Neutrophil (primary cell): ENCODE measurements at regions not wholly inside any gene's neighbourhood (a gene's known extent, or its start where the extent isn't known, plus 50 kb on each side); places are given as distances from the start of the nearest gene placed in this dataset.
"Not testable (repeated sequence)": the region's sequence is repeated elsewhere in the genome, so short reads cannot be mapped to it uniquely, and the experiment has no call there.

Experiments used
- H3K27ac ChIP-seq: fragments of 200-600 bp; sonication (generic); 2 replicates; pipeline ENCODE4 v1.5.1; 2016; ENCODE audit warnings: mild to moderate bottlenecking, moderate library complexity
- H3K27me3 ChIP-seq: fragments of 200-600 bp; sonication (generic); 2 replicates; pipeline ENCODE4 v1.6.0; 2016; ENCODE audit warnings: mild to moderate bottlenecking
- H3K36me3 ChIP-seq: fragments of 200-600 bp; sonication (generic); 2 replicates; pipeline ENCODE4 v1.5.1; 2017
- H3K4me1 ChIP-seq, 2 experiments: fragments of 200-600 bp in 1 of 2; sonication (generic) in 1 of 2; 1 replicate in 1 of 2; 2 replicates in 1 of 2; pipeline versions ENCODE4 v1.5.1 to v1.6.1; 2013 to 2016; ENCODE audit warnings: low read depth in 1 of 2, low read length in 1 of 2, mild to moderate bottlenecking in 1 of 2, moderate library complexity in 1 of 2; ENCODE audit not compliant: control insufficient read depth in 1 of 2, insufficient read depth in 1 of 2
- H3K4me3 ChIP-seq, 2 experiments: fragments of 200-600 bp in 1 of 2; sonication (generic) in 1 of 2; 1 replicate in 1 of 2; 2 replicates in 1 of 2; pipeline ENCODE4 v1.5.1; 2013 to 2016; ENCODE audit warnings: low read depth in 1 of 2, low read length in 1 of 2, mild to moderate bottlenecking in 1 of 2, moderate library complexity in 1 of 2
- H3K9me3 ChIP-seq: fragments of 200-600 bp; sonication (generic); 2 replicates; pipeline ENCODE4 v1.5.1; 2016
- TF ChIP-seq, protein P1 (sequence below): fragments of 200-600 bp; sonication (generic); IDR thresholded peaks from 2 replicates; pipeline ENCODE4 v1.5.1; 2016; ENCODE audit warnings: antibody characterized with exemption

DNA sequence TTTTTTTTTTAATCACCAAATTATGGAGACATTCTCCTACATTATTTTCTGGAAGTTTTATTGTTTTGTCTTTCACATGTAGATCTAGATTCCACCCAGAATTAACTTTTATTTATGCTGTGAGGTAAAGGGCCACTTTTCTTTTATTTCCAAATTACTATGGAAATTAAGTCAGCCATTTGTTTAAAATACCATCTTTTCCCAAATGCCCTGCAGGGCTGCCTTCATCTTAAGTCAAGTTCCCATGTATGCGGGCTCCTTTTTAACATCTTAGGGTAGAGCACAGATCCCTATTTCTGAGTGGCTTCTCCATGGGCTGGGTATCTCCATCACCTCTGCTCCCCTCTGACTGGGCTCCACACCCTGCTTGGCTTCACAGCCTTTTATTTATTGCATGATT is 348.4 kb downstream of the SOX4 start:
- Histone ChIP-seq H3K27me3 (no peaks in the 10 kb centered on the region), H3K9me3 (no peaks in the 10 kb centered on the region), H3K4me3 (no peak overlapping the region), H3K27ac (no peak overlapping the region), H3K36me3 (no peaks in the 10 kb centered on the region), H3K4me1 (no peaks in the 10 kb centered on the region)
- TF ChIP-seq, protein P1, sequence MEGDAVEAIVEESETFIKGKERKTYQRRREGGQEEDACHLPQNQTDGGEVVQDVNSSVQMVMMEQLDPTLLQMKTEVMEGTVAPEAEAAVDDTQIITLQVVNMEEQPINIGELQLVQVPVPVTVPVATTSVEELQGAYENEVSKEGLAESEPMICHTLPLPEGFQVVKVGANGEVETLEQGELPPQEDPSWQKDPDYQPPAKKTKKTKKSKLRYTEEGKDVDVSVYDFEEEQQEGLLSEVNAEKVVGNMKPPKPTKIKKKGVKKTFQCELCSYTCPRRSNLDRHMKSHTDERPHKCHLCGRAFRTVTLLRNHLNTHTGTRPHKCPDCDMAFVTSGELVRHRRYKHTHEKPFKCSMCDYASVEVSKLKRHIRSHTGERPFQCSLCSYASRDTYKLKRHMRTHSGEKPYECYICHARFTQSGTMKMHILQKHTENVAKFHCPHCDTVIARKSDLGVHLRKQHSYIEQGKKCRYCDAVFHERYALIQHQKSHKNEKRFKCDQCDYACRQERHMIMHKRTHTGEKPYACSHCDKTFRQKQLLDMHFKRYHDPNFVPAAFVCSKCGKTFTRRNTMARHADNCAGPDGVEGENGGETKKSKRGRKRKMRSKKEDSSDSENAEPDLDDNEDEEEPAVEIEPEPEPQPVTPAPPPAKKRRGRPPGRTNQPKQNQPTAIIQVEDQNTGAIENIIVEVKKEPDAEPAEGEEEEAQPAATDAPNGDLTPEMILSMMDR, result no peak

DNA sequence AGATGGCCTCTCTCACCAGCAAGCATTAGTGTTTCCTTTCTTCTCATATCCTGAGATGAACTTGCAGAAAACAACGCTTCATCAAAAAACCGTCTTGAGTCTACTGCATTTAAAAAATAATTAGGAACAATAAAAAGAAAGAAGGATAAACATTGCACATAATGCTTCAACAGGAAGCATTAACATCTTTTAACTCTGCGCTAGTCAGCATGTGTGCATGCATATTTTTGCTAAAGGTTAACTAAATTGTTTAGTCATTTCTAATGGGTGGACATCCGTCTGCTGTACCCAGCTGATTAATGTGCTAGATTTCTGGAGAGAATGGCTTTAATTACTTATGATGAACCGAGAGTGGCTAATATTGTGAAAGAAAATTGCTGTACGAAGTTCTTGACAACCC is 349.3 kb downstream of the SOX4 start:
- H3K27ac ChIP-seq, result no peak overlapping the region
- TF ChIP-seq, protein P1, result no peak
- no peaks in the 10 kb centered on the region for H3K27me3 ChIP-seq
- H3K9me3 ChIP-seq, result no peaks in the 10 kb centered on the region
- H3K36me3 ChIP-seq, result no peaks in the 10 kb centered on the region
- no peaks in the 10 kb centered on the region for H3K4me1 ChIP-seq
- H3K4me3 ChIP-seq, result no peak overlapping the region

DNA sequence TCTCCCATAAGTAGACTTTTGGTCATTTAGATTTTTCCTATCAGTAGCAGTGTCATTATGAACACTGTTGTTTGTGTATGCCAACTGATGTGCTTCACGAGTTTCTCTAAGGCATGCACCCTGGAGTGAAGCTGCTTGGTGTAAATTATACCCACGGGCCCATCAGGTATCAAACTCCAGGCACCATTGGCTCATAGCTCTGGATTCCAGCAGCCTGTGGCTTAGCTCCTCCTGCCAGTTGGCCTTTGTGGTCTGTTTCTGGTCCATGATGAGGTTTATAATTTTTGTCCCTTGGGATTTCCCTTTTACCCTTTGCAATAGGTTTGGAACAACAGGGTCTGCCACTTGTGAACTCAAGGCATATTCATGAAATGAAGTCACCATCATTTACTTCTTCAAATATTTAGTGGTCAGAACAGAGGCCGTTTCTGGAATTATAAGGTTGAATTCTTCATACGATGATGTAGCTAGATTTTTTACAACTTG is 350.5 kb downstream of the PRL start:
- TF ChIP-seq, protein P1, result no peak
- no peaks in the 10 kb centered on the region for H3K36me3 ChIP-seq
- H3K4me3 ChIP-seq, result no peak overlapping the region
- no peaks in the 10 kb centered on the region for H3K27me3 ChIP-seq
- H3K9me3 ChIP-seq, result no peaks in the 10 kb centered on the region
- no peak overlapping the region for H3K27ac ChIP-seq
- H3K4me1 ChIP-seq, result no peaks in the 10 kb centered on the region

DNA sequence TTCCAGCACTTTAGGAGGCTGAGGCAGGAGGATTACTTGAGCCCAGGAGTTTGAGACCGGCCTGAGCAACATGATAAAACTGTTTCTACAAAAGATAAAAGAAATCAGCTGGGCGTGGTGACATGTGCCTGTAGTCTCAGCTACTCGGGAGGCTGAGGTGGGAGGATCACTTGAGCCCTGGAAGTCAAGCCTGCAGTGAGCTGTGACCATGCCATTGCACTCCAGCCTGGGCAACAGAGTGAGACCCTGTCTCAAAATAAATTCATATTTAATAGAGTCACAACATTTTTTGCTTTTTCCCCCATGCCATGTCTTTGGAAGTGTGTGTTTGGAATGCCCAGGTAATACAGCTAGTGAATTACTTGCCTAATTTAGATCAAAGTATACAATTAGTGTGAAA is 349.6 kb downstream of the PRL start:
- not testable (repeated sequence) for H3K27me3 ChIP-seq, H3K4me3 ChIP-seq, H3K36me3 ChIP-seq, H3K27ac ChIP-seq, H3K4me1 ChIP-seq, H3K9me3 ChIP-seq

DNA sequence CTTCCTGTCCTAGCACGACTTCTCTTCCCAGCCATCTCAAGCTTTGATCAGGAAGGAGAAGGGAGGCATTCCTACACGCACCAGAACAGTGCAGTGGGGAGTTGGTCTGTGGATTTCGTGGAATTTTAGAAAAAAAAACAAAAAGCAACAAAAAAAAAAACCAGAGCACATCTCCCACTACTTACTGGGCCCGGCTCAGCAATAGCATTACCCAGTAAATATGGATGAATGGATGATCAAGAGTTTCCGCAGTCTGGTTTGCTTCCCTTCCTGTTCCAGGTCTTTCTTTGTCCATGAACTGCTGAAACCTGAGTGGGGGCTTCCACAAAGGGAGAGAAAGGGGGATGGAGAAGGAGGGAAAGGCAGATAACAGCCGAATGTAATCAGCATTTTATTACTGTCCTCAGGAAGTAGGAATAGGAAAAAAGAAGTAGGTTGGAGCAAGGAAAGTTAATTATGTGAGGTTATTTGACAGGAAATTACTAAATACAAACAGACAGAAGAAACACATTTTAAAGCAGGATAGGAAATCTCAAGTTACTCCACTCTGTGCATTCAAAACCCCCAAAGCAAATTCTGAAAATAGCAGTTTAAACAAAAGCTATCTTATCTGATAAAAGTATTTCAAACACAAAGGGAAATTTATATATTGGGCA is 349.0 kb downstream of the PRL start:
- no peaks in the 10 kb centered on the region for H3K9me3 ChIP-seq
- H3K4me3 ChIP-seq, result no peak overlapping the region
- no peaks in the 10 kb centered on the region for H3K4me1 ChIP-seq
- TF ChIP-seq, protein P1, result no peak
- no peaks in the 10 kb centered on the region for H3K36me3 ChIP-seq
- no peak overlapping the region for H3K27ac ChIP-seq
- H3K27me3 ChIP-seq, result no peaks in the 10 kb centered on the region

DNA sequence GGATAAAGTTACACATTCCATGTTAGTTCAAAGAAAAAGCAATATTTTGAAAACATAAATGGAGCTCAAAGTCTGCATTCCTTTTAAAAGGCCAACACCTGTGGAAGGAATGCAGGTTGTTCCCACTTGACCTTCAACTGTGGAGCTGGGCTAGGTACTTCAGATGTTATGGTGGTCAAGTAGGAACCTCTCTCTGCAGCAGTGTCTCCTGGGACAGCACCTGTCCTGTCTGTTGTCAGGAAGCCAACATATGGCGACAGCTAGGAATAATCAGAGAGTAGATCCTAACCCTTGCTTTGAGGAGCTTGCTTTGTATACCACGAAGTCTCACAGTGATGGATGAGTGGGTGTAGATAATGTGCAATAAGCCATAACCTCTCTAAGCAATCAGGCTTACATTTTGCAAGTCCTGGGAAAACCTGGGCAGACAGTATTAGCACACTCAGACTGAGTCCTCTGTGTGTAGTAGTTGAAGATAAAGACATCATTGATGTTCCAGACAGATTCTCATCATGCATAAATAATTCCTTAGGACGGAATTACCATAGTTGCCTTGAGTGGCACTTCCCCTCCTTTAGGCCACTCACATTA is 347.5 kb downstream of the PRL start:
- Histone ChIP-seq H3K4me1 (no peaks in the 10 kb centered on the region), H3K4me3 (no peak overlapping the region), H3K9me3 (no peaks in the 10 kb centered on the region), H3K36me3 (no peaks in the 10 kb centered on the region), H3K27ac (no peak overlapping the region), H3K27me3 (no peaks in the 10 kb centered on the region)
- TF ChIP-seq, protein P1, result no peak
